ENCODE measurements at regions not wholly inside any gene's neighbourhood (a gene's known extent, or its start where the extent isn't known, plus 50 kb on each side); places are given as distances from the start of the nearest gene placed in this dataset.

GRCh38 chr18:78798402-78799175 is 181.0 kb upstream of the SALL3 start:
- TF ChIP-seq CTCF (IDR thresholded peaks at IDR 0.05; ENCODE audit: low read depth, low read length) (no peak), POLR2A (IDR thresholded peaks at IDR 0.05; ENCODE audit: extremely low read depth, insufficient read length) (no peak), MAX (IDR thresholded peaks at IDR 0.05; ENCODE audit: low read depth, low read length) (no peak)
